Stimulated activated CD8-positive, alpha-beta memory T cell treated with anti-CD3 and anti-CD28 coated beads, Interleukin-7, amount 100 ng/mL, for 4 hours (primary cell): ENCODE measurements at regions not wholly inside any gene's neighbourhood (a gene's known extent, or its start where the extent isn't known, plus 50 kb on each side); places are given as distances from the start of the nearest gene placed in this dataset.

Source experiments
- DNase-seq, 2 donors: peaks; one replicate each; pipeline ENCODE4 v3.0.0-alpha.2; 2020; ENCODE audit warnings: low read depth in 2 of 2

DNA sequence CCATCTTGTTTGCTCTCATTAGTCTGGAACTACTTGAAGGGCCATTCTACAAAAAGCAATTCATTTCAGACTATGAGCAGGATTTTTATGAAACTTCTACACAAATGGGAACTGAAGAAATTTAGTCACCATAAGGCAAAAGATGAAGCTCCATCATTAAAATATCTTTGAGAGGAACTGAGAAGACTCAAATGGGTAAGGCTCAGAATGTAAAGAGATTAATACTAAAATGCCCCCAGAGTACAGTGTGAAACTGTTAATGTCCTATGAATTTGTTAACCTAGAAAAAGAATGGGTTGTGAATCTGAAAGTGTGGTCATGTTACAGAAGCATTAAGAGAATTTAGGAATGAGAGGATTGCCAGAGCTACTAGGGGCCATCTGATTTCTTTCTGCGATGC, 77.9 kb upstream of the SLC7A11 start:
- DNase-seq: no peak

DNA sequence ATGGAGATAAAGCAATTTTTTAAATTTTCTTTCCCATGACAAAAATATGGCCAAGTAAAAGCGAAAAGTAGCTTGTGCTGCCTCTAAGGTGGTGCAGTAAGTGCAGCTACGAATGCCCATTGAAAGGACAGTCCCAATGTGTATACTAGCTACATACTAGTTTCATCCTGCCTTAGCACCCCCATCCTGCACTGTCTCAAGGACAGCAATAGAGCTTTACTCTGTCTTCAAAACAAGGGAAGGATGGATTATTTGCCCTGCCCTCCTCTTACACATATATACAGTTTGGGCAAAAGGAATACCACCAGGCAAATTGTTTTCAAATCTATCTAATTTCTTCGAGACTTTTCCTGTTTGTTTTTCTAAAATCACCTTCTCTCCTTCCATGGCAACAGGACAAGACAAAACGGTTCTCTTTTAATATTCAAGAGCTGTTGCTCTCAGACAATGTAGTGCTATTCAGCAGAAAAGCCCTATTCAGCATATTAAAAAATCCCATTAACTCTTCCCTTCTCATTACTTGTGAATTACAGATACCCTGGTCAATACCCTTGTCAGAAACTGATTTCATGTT, 75.1 kb upstream of the SLC7A11 start:
- DNase-seq: no peak

DNA sequence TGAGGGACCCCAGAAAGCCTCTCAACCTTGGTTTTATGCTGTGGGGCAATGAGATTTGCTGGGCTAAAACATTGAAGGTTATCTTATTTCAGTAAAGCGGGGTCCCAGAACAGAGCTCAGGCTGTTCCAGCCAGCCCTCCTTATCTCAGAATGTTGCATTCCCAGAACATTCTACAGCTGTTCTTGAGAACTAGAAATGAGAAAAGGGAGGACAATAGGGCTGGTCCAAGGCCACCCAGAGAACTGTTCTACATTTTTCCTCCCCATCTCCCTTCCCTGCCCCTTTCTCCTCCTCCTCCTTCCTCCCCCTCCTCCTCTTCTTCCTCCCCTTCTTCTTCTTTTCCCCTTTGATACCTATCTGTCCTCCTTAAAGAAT, 70.4 kb upstream of the SLC7A11 start:
- no peak for DNase-seq

DNA sequence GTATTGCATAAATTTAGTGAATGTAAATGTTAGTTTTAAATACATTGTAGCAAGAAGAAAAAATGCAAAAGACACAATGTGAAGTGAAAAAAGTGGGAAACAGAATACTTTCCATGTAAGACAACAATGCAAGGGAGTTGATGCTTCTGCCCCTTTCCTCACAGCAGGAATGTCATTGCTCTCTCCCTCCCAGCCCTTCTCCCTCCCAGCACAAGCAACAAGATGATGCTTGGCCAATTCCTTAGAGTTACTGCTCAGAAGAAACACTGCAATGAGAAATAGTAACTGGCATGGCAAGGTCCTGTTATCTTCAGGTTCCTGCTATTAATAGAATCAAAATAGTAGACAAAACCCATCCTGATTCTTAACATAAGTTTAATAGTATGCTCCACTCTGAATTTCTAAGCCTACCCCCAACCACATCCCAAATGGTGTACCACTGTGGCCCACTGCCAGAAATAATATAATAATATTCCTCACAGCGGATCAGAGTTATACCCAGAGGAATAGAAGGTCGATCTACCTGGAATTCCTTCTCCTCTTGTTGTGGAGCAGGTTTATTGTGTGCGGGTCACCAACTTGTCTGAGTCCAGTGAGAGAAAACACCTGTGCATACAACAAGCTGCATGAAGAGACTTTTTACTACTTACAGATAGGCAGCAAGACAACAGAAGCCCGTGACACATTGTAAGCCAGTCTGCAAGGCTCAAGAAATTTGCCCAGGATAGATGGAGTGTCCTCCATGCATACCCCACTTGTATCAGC, 69.8 kb upstream of the SLC7A11 start:
- no peak for DNase-seq

GRCh38 chr4:138310991-138311390, 68.8 kb upstream of the SLC7A11 start:
- no peak for DNase-seq

DNA sequence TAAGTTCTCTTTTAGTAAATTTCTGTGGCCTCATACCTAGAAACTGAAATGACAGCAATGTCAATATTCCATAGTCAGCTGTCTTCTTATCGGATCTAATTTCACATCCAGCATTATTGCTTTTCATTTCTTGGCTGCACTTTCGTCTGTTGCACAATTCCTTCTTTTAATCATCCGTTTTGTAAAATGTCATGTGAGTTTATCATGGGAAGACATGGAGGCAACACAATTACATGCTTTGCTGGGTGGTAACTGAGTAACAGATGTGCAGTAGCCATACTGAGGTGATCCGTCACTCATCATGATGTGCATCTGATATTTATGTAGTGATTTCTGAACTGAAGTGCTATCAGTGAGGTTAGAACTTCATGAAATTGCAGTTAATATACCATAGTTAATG, 68.3 kb upstream of the SLC7A11 start:
- DNase-seq: no peak

DNA sequence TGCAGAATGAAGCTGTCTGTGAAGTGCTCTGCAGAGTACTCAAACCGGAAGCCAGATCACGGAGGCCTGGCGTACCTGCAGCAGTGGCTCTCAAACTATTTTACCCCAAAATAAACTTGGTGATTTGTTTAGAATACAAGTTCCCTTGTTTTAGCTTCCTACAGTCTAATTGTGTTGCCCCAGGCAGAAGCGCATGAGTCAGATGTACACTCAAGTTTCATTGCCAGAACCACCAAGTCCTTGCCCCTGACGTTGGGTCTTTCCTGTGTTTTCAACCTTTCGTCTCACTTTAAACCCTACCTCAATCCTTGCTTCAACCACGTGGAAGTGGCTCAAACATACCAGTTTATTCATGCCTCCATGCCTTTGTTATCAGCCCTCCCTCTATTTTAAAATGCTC, 66.2 kb upstream of the SLC7A11 start:
- no peak for DNase-seq

DNA sequence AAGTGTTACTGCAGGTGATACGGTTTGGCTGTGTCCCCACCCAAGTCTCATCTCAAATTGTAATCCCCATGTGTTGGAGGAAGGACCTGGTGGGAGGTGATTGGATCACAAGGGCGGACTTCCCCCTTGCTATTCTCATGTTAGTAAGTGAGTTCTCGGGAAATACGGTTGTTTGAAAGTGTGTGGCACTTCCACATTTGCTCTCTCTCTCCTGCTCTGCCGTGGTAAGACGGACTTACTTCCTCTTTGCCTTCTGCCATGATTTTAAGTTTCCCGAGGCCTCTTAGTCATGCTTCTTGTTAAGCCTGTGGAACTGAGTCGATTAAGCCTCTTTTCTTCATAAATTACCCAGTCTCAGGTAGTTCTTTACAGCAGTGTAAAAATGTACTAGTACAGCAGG, 65.2 kb upstream of the SLC7A11 start:
- DNase-seq: no peak

DNA sequence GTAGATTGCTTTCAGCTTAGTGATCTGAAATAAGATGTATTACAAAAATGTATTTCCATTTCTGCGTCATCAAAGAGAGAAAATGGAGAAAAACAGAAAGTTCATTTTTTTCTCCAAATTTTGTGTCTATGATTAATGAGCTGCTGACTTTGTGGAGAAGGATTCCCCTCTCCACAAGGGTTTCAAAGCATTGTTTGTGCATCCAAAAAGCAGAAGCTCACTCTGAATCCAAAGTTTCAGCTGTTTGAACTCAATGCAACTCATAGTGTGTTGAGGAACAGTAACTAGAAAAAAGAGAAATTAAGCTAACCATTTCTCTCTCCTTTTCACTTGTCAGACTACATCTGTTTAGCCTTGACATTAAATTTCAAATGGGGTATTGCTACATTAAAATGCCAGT, 62.9 kb upstream of the SLC7A11 start:
- no peak for DNase-seq

GRCh38 chr4:138301536-138301935, 59.4 kb upstream of the SLC7A11 start:
- DNase-seq: no peak

- DNase-seq: no peak
Observed at GRCh38 chr4:138300616-138301015, 58.5 kb upstream of the SLC7A11 start.

DNA sequence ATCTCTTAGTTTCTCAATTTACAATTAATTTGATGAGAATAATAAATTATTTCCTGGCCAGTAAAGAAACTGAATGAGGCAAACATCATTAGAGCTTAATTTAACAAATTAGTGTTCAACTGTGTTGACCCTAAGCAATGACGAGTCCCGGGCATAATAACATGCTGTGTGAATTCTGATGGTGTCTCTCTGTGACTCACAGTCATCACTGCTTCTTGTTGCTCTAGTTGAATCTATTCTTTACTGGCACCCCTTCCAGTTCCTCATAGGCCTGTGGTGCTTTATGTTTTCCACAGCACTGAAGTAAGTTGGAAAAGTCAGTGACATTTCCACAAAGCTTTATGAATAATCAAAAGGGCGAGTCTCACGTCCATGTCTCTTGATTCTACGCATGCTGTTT, 57.7 kb upstream of the SLC7A11 start:
- no peak for DNase-seq

GRCh38 chr4:138298866-138299265, 56.7 kb upstream of the SLC7A11 start:
- no peak for DNase-seq

- no peak for DNase-seq
Observed at GRCh38 chr4:138298431-138298830, 56.3 kb upstream of the SLC7A11 start.

GRCh38 chr4:138297743-138298405, 55.7 kb upstream of the SLC7A11 start:
- DNase-seq: no peak

- DNase-seq: no peak
Observed at GRCh38 chr4:138292321-138292720, 50.2 kb upstream of the SLC7A11 start.
